ENCODE measurements at regions not wholly inside any gene's neighbourhood (a gene's known extent, or its start where the extent isn't known, plus 50 kb on each side); places are given as distances from the start of the nearest gene placed in this dataset.
"Not testable (repeated sequence)": the region's sequence is repeated elsewhere in the genome, so short reads cannot be mapped to it uniquely, and the experiment has no call there.

- H3K23ac ChIP-seq (ENCODE audit: low read length in 2 of 2), result no peak overlapping the region
Measured at GRCh38 chrX:131649741-131650140, 105.9 kb downstream of the OR13H1 start.

GRCh38 chrX:131650637-131651410, 107.0 kb downstream of the OR13H1 start:
- no peak for DNase-seq
- Histone ChIP-seq H2BK12ac (ENCODE audit: low read length in 2 of 2) (no peak overlapping the region), H2BK120ac (ENCODE audit: low read depth, low read length) (no peak overlapping the region), H4K91ac (ENCODE audit: low read length) (no peak overlapping the region), H2AK5ac (ENCODE audit: low read length, severe bottlenecking) (no peak overlapping the region), H3K4ac (ENCODE audit: low read depth in 1 of 2, low read length in 2 of 2) (no peak overlapping the region), H3K79me1 (replicated peaks; ENCODE audit: low read length, poor library complexity, severe bottlenecking) (no peaks in the 10 kb centered on the region), H3K14ac (ENCODE audit: low read length in 2 of 2) (no peak overlapping the region), H3K4me1 (ENCODE audit: control insufficient read depth, insufficient read depth, low read depth, low read length) (no peaks in the 10 kb centered on the region), H3K9ac (ENCODE audit: low read length) (no peak overlapping the region), H3K27ac (ENCODE audit: low read length, poor library complexity, severe bottlenecking) (no peak overlapping the region), H3K23ac (ENCODE audit: low read length in 2 of 2) (no peak overlapping the region), H3K4me3 (ENCODE audit: insufficient read depth in 1 of 2, low read depth in 1 of 2, low read length in 2 of 2) (no peak overlapping the region), H2AFZ (ENCODE audit: low read depth, low read length) (no peak overlapping the region), H3K36me3 (ENCODE audit: control insufficient read depth in 1 of 2, insufficient read depth in 2 of 2, low read depth in 1 of 2, low read length in 2 of 2) (no peaks in the 10 kb centered on the region), H3K9me3 (ENCODE audit: control insufficient read depth, low read length) (peaks cover 5% of the 10 kb centered on the region), H3K4me2 (ENCODE audit: low read length, poor library complexity, severe bottlenecking) (no peak overlapping the region), H3K27me3 (ENCODE audit: control insufficient read depth in 1 of 2, insufficient read depth in 1 of 2, low read length in 2 of 2) (peaks cover 0 to 47% of the 10 kb centered on the region in 2 experiments), H4K8ac (ENCODE audit: low read length) (no peak overlapping the region), H2BK15ac (ENCODE audit: low read depth, poor library complexity, severe bottlenecking) (no peak overlapping the region), H2BK5ac (ENCODE audit: low read depth, low read length, poor library complexity, severe bottlenecking) (no peak overlapping the region), H3K18ac (ENCODE audit: low read depth in 1 of 2, low read length in 2 of 2) (no peak overlapping the region)
- WGBS, result 49% methylated on average over 4 of the region's 4 CpGs

More at GRCh38 chrX:131649741-131650140, 105.9 kb downstream of the OR13H1 start:
- Histone ChIP-seq H3K4me3 (ENCODE audit: insufficient read depth in 1 of 2, low read depth in 1 of 2, low read length in 2 of 2) (no peak overlapping the region), H4K8ac (ENCODE audit: low read length) (no peak overlapping the region), H3K4ac (ENCODE audit: low read depth in 1 of 2, low read length in 2 of 2) (no peak overlapping the region), H2AFZ (ENCODE audit: low read depth, low read length) (no peak overlapping the region), H3K9me3 (ENCODE audit: control insufficient read depth, low read length) (peaks cover 5% of the 10 kb centered on the region), H3K27me3 (ENCODE audit: control insufficient read depth in 1 of 2, insufficient read depth in 1 of 2, low read length in 2 of 2) (peaks cover 0 to 51% of the 10 kb centered on the region in 2 experiments), H4K91ac (ENCODE audit: low read length) (no peak overlapping the region), H3K27ac (ENCODE audit: low read length, poor library complexity, severe bottlenecking) (no peak overlapping the region), H3K4me2 (ENCODE audit: low read length, poor library complexity, severe bottlenecking) (no peak overlapping the region), H2BK12ac (ENCODE audit: low read length in 2 of 2) (no peak overlapping the region), H3K18ac (ENCODE audit: low read depth in 1 of 2, low read length in 2 of 2) (no peak overlapping the region), H2BK120ac (ENCODE audit: low read depth, low read length) (no peak overlapping the region), H3K4me1 (ENCODE audit: control insufficient read depth, insufficient read depth, low read depth, low read length) (no peaks in the 10 kb centered on the region), H2BK15ac (ENCODE audit: low read depth, poor library complexity, severe bottlenecking) (no peak overlapping the region), H3K9ac (ENCODE audit: low read length) (no peak overlapping the region), H3K14ac (ENCODE audit: low read length in 2 of 2) (no peak overlapping the region), H2AK5ac (ENCODE audit: low read length, severe bottlenecking) (no peak overlapping the region), H3K79me1 (replicated peaks; ENCODE audit: low read length, poor library complexity, severe bottlenecking) (no peaks in the 10 kb centered on the region), H2BK5ac (ENCODE audit: low read depth, low read length, poor library complexity, severe bottlenecking) (no peak overlapping the region), H3K36me3 (ENCODE audit: control insufficient read depth in 1 of 2, insufficient read depth in 2 of 2, low read depth in 1 of 2, low read length in 2 of 2) (no peaks in the 10 kb centered on the region)
- no peak for DNase-seq
- 67% methylated on average over 1 of the region's 5 CpGs for WGBS

DNA sequence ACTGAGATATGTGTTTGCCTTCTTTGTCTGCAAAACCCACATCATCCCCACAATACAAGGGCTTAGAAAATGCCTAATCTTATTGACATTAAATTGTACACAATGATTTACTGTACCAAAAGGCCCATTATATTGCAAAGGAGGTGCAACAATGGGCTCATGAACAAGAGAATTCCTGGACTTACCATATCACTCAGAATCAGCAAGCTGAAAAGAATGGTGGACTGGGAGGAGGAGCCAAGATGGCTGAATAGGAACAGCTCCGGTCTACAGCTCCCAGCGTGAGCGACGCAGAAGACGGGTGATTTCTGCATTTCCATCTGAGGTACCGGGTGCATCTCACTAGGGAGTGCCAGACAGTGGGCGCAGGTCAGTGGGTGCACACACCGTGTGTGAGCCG, 119.9 kb downstream of the OR13H1 start:
- not testable (repeated sequence) for H3K4me3 ChIP-seq (ENCODE audit: insufficient read depth in 1 of 2, low read depth in 1 of 2, low read length in 2 of 2); H3K4ac ChIP-seq (ENCODE audit: low read depth in 1 of 2, low read length in 2 of 2); H2BK120ac ChIP-seq (ENCODE audit: low read depth, low read length); H4K8ac ChIP-seq (ENCODE audit: low read length); H3K4me2 ChIP-seq (ENCODE audit: low read length, poor library complexity, severe bottlenecking); H3K9me3 ChIP-seq (ENCODE audit: control insufficient read depth, low read length); H3K36me3 ChIP-seq (ENCODE audit: control insufficient read depth in 1 of 2, insufficient read depth in 2 of 2, low read depth in 1 of 2, low read length in 2 of 2); H3K23ac ChIP-seq (ENCODE audit: low read length in 2 of 2); H3K18ac ChIP-seq (ENCODE audit: low read depth in 1 of 2, low read length in 2 of 2); H3K79me1 ChIP-seq (replicated peaks; ENCODE audit: low read length, poor library complexity, severe bottlenecking); DNase-seq; H2BK15ac ChIP-seq (ENCODE audit: low read depth, poor library complexity, severe bottlenecking); H2BK12ac ChIP-seq (ENCODE audit: low read length in 2 of 2); H2AK5ac ChIP-seq (ENCODE audit: low read length, severe bottlenecking); H4K91ac ChIP-seq (ENCODE audit: low read length); H3K4me1 ChIP-seq (ENCODE audit: control insufficient read depth, insufficient read depth, low read depth, low read length); H2AFZ ChIP-seq (ENCODE audit: low read depth, low read length); H3K14ac ChIP-seq (ENCODE audit: low read length in 2 of 2); H2BK5ac ChIP-seq (ENCODE audit: low read depth, low read length, poor library complexity, severe bottlenecking); H3K9ac ChIP-seq (ENCODE audit: low read length); H3K27ac ChIP-seq (ENCODE audit: low read length, poor library complexity, severe bottlenecking)
- peaks cover 0 to 25% of the 10 kb centered on the region in 2 experiments for H3K27me3 ChIP-seq (ENCODE audit: control insufficient read depth in 1 of 2, insufficient read depth in 1 of 2, low read length in 2 of 2)
- 93% methylated on average over 4 of the region's 9 CpGs for WGBS

DNA sequence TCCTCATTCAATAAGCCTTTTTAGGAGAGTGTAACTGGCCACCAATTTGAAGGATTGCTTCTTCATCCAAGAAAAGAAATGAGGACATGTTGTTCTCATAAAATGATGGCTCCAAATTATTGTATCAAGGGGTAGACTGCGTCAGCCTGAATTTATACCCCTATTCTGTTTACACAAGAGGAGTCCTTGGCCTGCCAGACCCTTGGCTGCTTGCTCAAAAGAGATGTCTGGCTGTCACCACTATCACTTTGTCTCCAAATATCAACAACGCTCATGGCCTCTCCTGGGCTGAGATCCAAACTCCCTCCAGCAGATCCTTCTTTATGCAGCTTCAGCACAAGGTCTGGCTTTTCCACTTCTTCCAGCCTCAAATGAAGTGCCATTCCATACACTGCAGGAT, 127.9 kb downstream of the OR13H1 start:
- Histone ChIP-seq H3K4ac (ENCODE audit: low read depth in 1 of 2, low read length in 2 of 2) (no peak overlapping the region), H2BK12ac (ENCODE audit: low read length in 2 of 2) (no peak overlapping the region), H4K8ac (ENCODE audit: low read length) (no peak overlapping the region), H3K23ac (ENCODE audit: low read length in 2 of 2) (no peak overlapping the region), H3K4me3 (ENCODE audit: insufficient read depth in 1 of 2, low read depth in 1 of 2, low read length in 2 of 2) (no peak overlapping the region), H2BK15ac (ENCODE audit: low read depth, poor library complexity, severe bottlenecking) (no peak overlapping the region), H3K9ac (ENCODE audit: low read length) (no peak overlapping the region), H4K91ac (ENCODE audit: low read length) (no peak overlapping the region), H3K36me3 (ENCODE audit: control insufficient read depth in 1 of 2, insufficient read depth in 2 of 2, low read depth in 1 of 2, low read length in 2 of 2) (no peaks in the 10 kb centered on the region), H3K14ac (ENCODE audit: low read length in 2 of 2) (no peak overlapping the region), H3K18ac (ENCODE audit: low read depth in 1 of 2, low read length in 2 of 2) (no peak overlapping the region), H3K4me2 (ENCODE audit: low read length, poor library complexity, severe bottlenecking) (no peak overlapping the region), H2AK5ac (ENCODE audit: low read length, severe bottlenecking) (no peak overlapping the region), H2BK5ac (ENCODE audit: low read depth, low read length, poor library complexity, severe bottlenecking) (no peak overlapping the region), H3K27me3 (ENCODE audit: control insufficient read depth in 1 of 2, insufficient read depth in 1 of 2, low read length in 2 of 2) (peaks cover 0 to 25% of the 10 kb centered on the region in 2 experiments), H3K4me1 (ENCODE audit: control insufficient read depth, insufficient read depth, low read depth, low read length) (no peaks in the 10 kb centered on the region), H2BK120ac (ENCODE audit: low read depth, low read length) (no peak overlapping the region), H3K9me3 (ENCODE audit: control insufficient read depth, low read length) (no peaks in the 10 kb centered on the region), H2AFZ (ENCODE audit: low read depth, low read length) (no peak overlapping the region), H3K27ac (ENCODE audit: low read length, poor library complexity, severe bottlenecking) (no peak overlapping the region), H3K79me1 (replicated peaks; ENCODE audit: low read length, poor library complexity, severe bottlenecking) (no peaks in the 10 kb centered on the region)
- DNase-seq, result no peak
- 35% methylated on average over 2 of the region's 2 CpGs for WGBS
